Loucy (cell line): ENCODE measurements at regions not wholly inside any gene's neighbourhood (a gene's known extent, or its start where the extent isn't known, plus 50 kb on each side); places are given as distances from the start of the nearest gene placed in this dataset.

ENCODE experiments used
- H2AFZ ChIP-seq: fragments of 200-600 bp; sonication (generic); 2 replicates; pipeline ENCODE4 v1.6.0; 2016; ENCODE audit warnings: antibody characterized with exemption, mild to moderate bottlenecking, low read length, moderate library complexity
- H3F3A ChIP-seq: fragments of 200-600 bp; 2 replicates; pipeline ENCODE4 v1.6.0; 2016; ENCODE audit warnings: antibody characterized with exemption, low read depth, mild to moderate bottlenecking
- H3K27me3 ChIP-seq: fragments of 200-600 bp; sonication (generic); 2 replicates; pipeline ENCODE4 v1.6.1; 2014; ENCODE audit warnings: low read length, mild to moderate bottlenecking; ENCODE audit not compliant: insufficient read depth, poor library complexity, severe bottlenecking
- H3K36me3 ChIP-seq: fragments of 200-600 bp; sonication (generic); 2 replicates; pipeline ENCODE4 v1.6.1; 2016; ENCODE audit warnings: low read length; ENCODE audit not compliant: insufficient read depth
- H3K4me1 ChIP-seq: fragments of 200-600 bp; sonication (generic); 2 replicates; pipeline ENCODE4 v1.5.1; 2014; ENCODE audit warnings: low read length, mild to moderate bottlenecking; ENCODE audit not compliant: insufficient read depth, poor library complexity, severe bottlenecking
- H3K4me2 ChIP-seq: fragments of 200-600 bp; sonication (generic); 2 replicates; pipeline ENCODE4 v1.6.0; 2014; ENCODE audit warnings: antibody characterized with exemption, low read length, low read depth, mild to moderate bottlenecking; ENCODE audit not compliant: poor library complexity, severe bottlenecking
- H3K4me3 ChIP-seq: fragments of 200-600 bp; sonication (generic); 2 replicates; pipeline ENCODE4 v1.5.1; 2014; ENCODE audit warnings: low read length, mild to moderate bottlenecking, mixed read lengths; ENCODE audit not compliant: poor library complexity, severe bottlenecking
- H3K79me2 ChIP-seq: fragments of 200-600 bp; sonication (generic); 2 replicates; pipeline ENCODE4 v1.6.1; 2014; ENCODE audit warnings: low read length; ENCODE audit not compliant: insufficient read depth
- H3K9ac ChIP-seq: fragments of 200-600 bp; sonication (generic); 2 replicates; pipeline ENCODE4 v1.6.0; 2014; ENCODE audit warnings: mild to moderate bottlenecking, low read depth, low read length, moderate library complexity; ENCODE audit not compliant: poor library complexity, severe bottlenecking
- H3K9me2 ChIP-seq: fragments of 200-600 bp; sonication (generic); replicated peaks from 2 replicates; pipeline ENCODE4 v1.6.1; 2016; ENCODE audit warnings: low read depth, low read length, mixed read lengths
- H3K9me3 ChIP-seq: fragments of 200-600 bp; sonication (generic); 2 replicates; pipeline ENCODE4 v1.6.1; 2014; ENCODE audit warnings: mild to moderate bottlenecking, antibody characterized with exemption, low read length, low read depth; ENCODE audit not compliant: insufficient read depth
- H4K20me1 ChIP-seq: fragments of 200-600 bp; sonication (generic); 2 replicates; pipeline ENCODE4 v1.6.0; 2014; ENCODE audit warnings: antibody characterized with exemption, low read length, mild to moderate bottlenecking; ENCODE audit not compliant: insufficient read depth, poor library complexity, severe bottlenecking
- CTCF ChIP-seq: fragments of 200-600 bp; sonication (generic); conservative IDR thresholded peaks from 2 replicates; pipeline ENCODE4 v1.5.1; 2014; ENCODE audit warnings: mild to moderate bottlenecking, antibody characterized with exemption, low read length
- EZH2phosphoT487 ChIP-seq: fragments of 200-600 bp; IDR thresholded peaks from 2 replicates; pipeline ENCODE4 v1.6.1; 2018; ENCODE audit warnings: antibody characterized with exemption, mild to moderate bottlenecking, moderate library complexity, borderline replicate concordance

GRCh38 chr6:91135406-91136103 lies 548.7 kb upstream of the MAP3K7 start:
- Histone ChIP-seq H3K79me2 (no peaks in the 10 kb centered on the region), H4K20me1 (no peaks in the 10 kb centered on the region), H3K4me2 (no peak overlapping the region), H3K36me3 (no peaks in the 10 kb centered on the region), H3K9me2 (no peaks in the 10 kb centered on the region), H3K9me3 (no peaks in the 10 kb centered on the region), H3K4me1 (no peaks in the 10 kb centered on the region), H3K4me3 (no peak overlapping the region), H2AFZ (no peak overlapping the region), H3K9ac (no peak overlapping the region), H3F3A (no peaks in the 10 kb centered on the region), H3K27me3 (no peaks in the 10 kb centered on the region)
- TF ChIP-seq CTCF (no peak), EZH2phosphoT487 (no peak)

GRCh38 chr6:91132461-91132860 lies 545.6 kb upstream of the MAP3K7 start:
- no peaks in the 10 kb centered on the region for H3K9me3 ChIP-seq
- H3F3A ChIP-seq: no peaks in the 10 kb centered on the region
- H3K36me3 ChIP-seq: no peaks in the 10 kb centered on the region
- H3K9me2 ChIP-seq: no peaks in the 10 kb centered on the region
- H3K4me3 ChIP-seq: no peak overlapping the region
- H2AFZ ChIP-seq: no peak overlapping the region
- no peak overlapping the region for H3K4me2 ChIP-seq
- H3K79me2 ChIP-seq: no peaks in the 10 kb centered on the region
- H3K27me3 ChIP-seq: no peaks in the 10 kb centered on the region
- no peak for TF ChIP-seq EZH2phosphoT487
- no peak for TF ChIP-seq CTCF
- H3K9ac ChIP-seq: no peak overlapping the region
- no peaks in the 10 kb centered on the region for H3K4me1 ChIP-seq
- no peaks in the 10 kb centered on the region for H4K20me1 ChIP-seq

- TF ChIP-seq CTCF (no peak), EZH2phosphoT487 (no peak)
- Histone ChIP-seq H3K4me2 (no peak overlapping the region), H3K4me3 (no peak overlapping the region), H2AFZ (no peak overlapping the region), H4K20me1 (no peaks in the 10 kb centered on the region), H3F3A (no peaks in the 10 kb centered on the region), H3K9me2 (no peaks in the 10 kb centered on the region), H3K79me2 (no peaks in the 10 kb centered on the region), H3K36me3 (no peaks in the 10 kb centered on the region), H3K27me3 (no peaks in the 10 kb centered on the region), H3K9ac (no peak overlapping the region), H3K4me1 (no peaks in the 10 kb centered on the region), H3K9me3 (no peaks in the 10 kb centered on the region)
Observed at GRCh38 chr6:91130126-91130525, 543.3 kb upstream of the MAP3K7 start.
